Naive thymus-derived CD4-positive, alpha-beta T cell (primary cell): ENCODE measurements at regions not wholly inside any gene's neighbourhood (a gene's known extent, or its start where the extent isn't known, plus 50 kb on each side); places are given as distances from the start of the nearest gene placed in this dataset.
A peak's percentile ranks its signal among the peaks of the same experiment; 100 is the strongest.

Experiments used
- ATAC-seq: fragments of 150-1000 bp; cut with Tn5 transposase; 2 replicates; pipeline ENCODE4 v1.10.0; 2021; ENCODE audit warnings: mild to moderate bottlenecking, moderate library complexity
- CTCF ChIA-PET: fragments of 350-600 bp; sonication (Branson Sonifier 250); formaldehyde crosslinking; loops from one replicate; lab custom pipeline; 2021; ENCODE audit warnings: antibody characterized with exemption; lab: Charles Lee
- POLR2A ChIA-PET: fragments of 350-600 bp; sonication (Branson Sonifier 250); formaldehyde crosslinking; loops from one replicate; lab custom pipeline; 2021; ENCODE audit warnings: antibody characterized with exemption, inconsistent platforms; lab: Charles Lee
- DNase-seq, 9 donors: peaks; one replicate each; pipeline versions ENCODE4 v3.0.0 to v3.0.0-alpha.2; 2020 to 2022; ENCODE audit warnings: mixed read lengths in 1 of 9
- H3K27ac ChIP-seq: one replicate; pipeline ENCODE4 v1.7.0; 2013; ENCODE audit warnings: mild to moderate bottlenecking, low read depth, low read length, moderate library complexity
- H3K27me3 ChIP-seq, 2 donors: one replicate each; pipeline ENCODE4 v1.7.0; 2013; ENCODE audit warnings: low read length in 2 of 2, mild to moderate bottlenecking in 2 of 2, moderate library complexity in 2 of 2; ENCODE audit not compliant: control insufficient read depth in 2 of 2, insufficient read depth in 2 of 2
- H3K36me3 ChIP-seq, 3 experiments: 1 replicate in 2 of 3; 2 replicates in 1 of 3; pipeline ENCODE4 v1.7.0; 2013; ENCODE audit warnings: low read length in 3 of 3, mild to moderate bottlenecking in 3 of 3, moderate library complexity in 1 of 3; ENCODE audit not compliant: insufficient read depth in 3 of 3, control insufficient read depth in 2 of 3
- H3K4me1 ChIP-seq, 2 donors: one replicate each; pipeline ENCODE4 v1.7.0; 2013; ENCODE audit warnings: low read length in 2 of 2, mild to moderate bottlenecking in 2 of 2, moderate library complexity in 1 of 2; ENCODE audit not compliant: control insufficient read depth in 2 of 2, insufficient read depth in 2 of 2
- H3K4me3 ChIP-seq: 2 replicates; pipeline ENCODE4 v1.7.0; 2013; ENCODE audit warnings: mild to moderate bottlenecking, low read length
- H3K9me3 ChIP-seq, 3 experiments: 1 replicate in 2 of 3; 2 replicates in 1 of 3; pipeline ENCODE4 v1.7.0; 2013; ENCODE audit warnings: low read length in 3 of 3; ENCODE audit not compliant: control insufficient read depth in 2 of 3
- H3K27ac Mint-ChIP-seq, 9 donors: one replicate each; pipeline ENCODE4 v1.8.0; 2020 to 2022; ENCODE audit warnings: mixed read lengths in 9 of 9, mild to moderate bottlenecking in 8 of 9, moderate library complexity in 5 of 9, inconsistent platforms in 2 of 9
- H3K27me3 Mint-ChIP-seq, 5 donors: one replicate each; pipeline ENCODE4 v1.8.0; 2021 to 2022; ENCODE audit warnings: mixed read lengths in 5 of 5, mild to moderate bottlenecking in 1 of 5
- H3K36me3 Mint-ChIP-seq, 5 donors: one replicate each; pipeline ENCODE4 v1.8.0; 2020 to 2022; ENCODE audit warnings: mixed read lengths in 5 of 5, mild to moderate bottlenecking in 3 of 5, inconsistent platforms in 1 of 5
- H3K4me1 Mint-ChIP-seq, 7 donors: one replicate each; pipeline ENCODE4 v1.8.0; 2020 to 2022; ENCODE audit warnings: mixed read lengths in 7 of 7, mild to moderate bottlenecking in 3 of 7, inconsistent platforms in 1 of 7
- H3K4me3 Mint-ChIP-seq, 10 donors: one replicate each; pipeline ENCODE4 v1.8.0; 2020 to 2022; ENCODE audit warnings: mild to moderate bottlenecking in 10 of 10, mixed read lengths in 10 of 10, moderate library complexity in 6 of 10, inconsistent platforms in 2 of 10
- H3K9me3 Mint-ChIP-seq, 11 donors: one replicate each; pipeline ENCODE4 v1.8.0; 2020 to 2022; ENCODE audit warnings: mixed read lengths in 11 of 11, mild to moderate bottlenecking in 4 of 11, inconsistent platforms in 1 of 11, moderate library complexity in 1 of 11
- intact Hi-C, 2 donors: fragments of 100-400 bp; cut with micrococcal nuclease; formaldehyde crosslinking; loops; one replicate each; pipeline ENCODE4 v1.15.1; 2023

GRCh38 chr13:31944262-31945160 is 87.1 kb upstream of the FRY start:
- Mint-ChIP-seq H3K36me3 (peaks cover 0 to 7% (median 0%) of the 10 kb centered on the region in 5 donors), H3K4me1 (peaks cover 0 to 4% (median 0%) of the 10 kb centered on the region in 7 donors), H3K4me3 (no peak overlapping the region), H3K27me3 (peaks cover 4 to 38% (median 9%) of the 10 kb centered on the region in 5 donors), H3K27ac (no peak overlapping the region), H3K9me3 (peaks cover 0 to 3% (median 0%) of the 10 kb centered on the region in 11 donors)
- no peak overlapping the region for H3K27ac ChIP-seq
- H3K27me3 ChIP-seq, result no peaks in the 10 kb centered on the region
- DNase-seq, result no peak
- no peak overlapping the region for H3K4me3 ChIP-seq
- no peak for ATAC-seq
- no peaks in the 10 kb centered on the region for H3K4me1 ChIP-seq
- ChIA-PET CTCF (no interaction called here), POLR2A (no interaction called here)
- no peaks in the 10 kb centered on the region for H3K9me3 ChIP-seq
- intact Hi-C loops, result no loop called here
- no peaks in the 10 kb centered on the region for H3K36me3 ChIP-seq

- intact Hi-C loops, result no loop called here
- ChIA-PET POLR2A (no interaction called here), CTCF (no interaction called here)
- H3K36me3 Mint-ChIP-seq, result peaks cover 0 to 4% (median 0%) of the 10 kb centered on the region in 5 donors
- no peaks in the 10 kb centered on the region for H3K9me3 ChIP-seq
- no peaks in the 10 kb centered on the region for H3K27me3 ChIP-seq
- H3K27me3 Mint-ChIP-seq, result peaks cover 0 to 31% (median 8%) of the 10 kb centered on the region in 5 donors
- DNase-seq (no peak), ATAC-seq (peak; percentile 70)
- H3K4me1 Mint-ChIP-seq, result peaks cover 0 to 4% (median 0%) of the 10 kb centered on the region in 7 donors
- no peaks in the 10 kb centered on the region for H3K36me3 ChIP-seq
- H3K27ac ChIP-seq, result no peak overlapping the region
- H3K9me3 Mint-ChIP-seq, result peaks cover 0 to 1% (median 0%) of the 10 kb centered on the region in 11 donors
- H3K27ac Mint-ChIP-seq, result no peak overlapping the region
- no peak overlapping the region for H3K4me3 Mint-ChIP-seq
- H3K4me3 ChIP-seq, result no peak overlapping the region
- no peaks in the 10 kb centered on the region for H3K4me1 ChIP-seq
Observed at GRCh38 chr13:31945202-31945961, 86.2 kb upstream of the FRY start.

GRCh38 chr13:31946091-31946770 is 85.3 kb upstream of the FRY start:
- intact Hi-C loops, result no loop called here
- no peak overlapping the region for H3K4me3 ChIP-seq
- DNase-seq (no peak), ATAC-seq (no peak)
- Mint-ChIP-seq H3K4me1 (peaks cover 0 to 11% (median 0%) of the 10 kb centered on the region in 7 donors), H3K4me3 (no peak overlapping the region), H3K27me3 (peaks cover 0 to 26% (median 5%) of the 10 kb centered on the region in 5 donors), H3K27ac (no peak overlapping the region), H3K36me3 (peaks cover 0 to 4% (median 0%) of the 10 kb centered on the region in 5 donors), H3K9me3 (peaks cover 0 to 1% (median 0%) of the 10 kb centered on the region in 11 donors)
- POLR2A ChIA-PET, result no interaction called here
- H3K27ac ChIP-seq, result no peak overlapping the region
- no peaks in the 10 kb centered on the region for H3K27me3 ChIP-seq
- H3K9me3 ChIP-seq, result no peaks in the 10 kb centered on the region
- H3K36me3 ChIP-seq, result no peaks in the 10 kb centered on the region
- H3K4me1 ChIP-seq, result no peaks in the 10 kb centered on the region
- CTCF ChIA-PET, result no interaction called here

- Histone ChIP-seq H3K36me3 (no peaks in the 10 kb centered on the region), H3K27me3 (no peaks in the 10 kb centered on the region), H3K4me1 (no peaks in the 10 kb centered on the region), H3K27ac (no peak overlapping the region), H3K9me3 (no peaks in the 10 kb centered on the region), H3K4me3 (no peak overlapping the region)
- peaks cover 0 to 19% (median 5%) of the 10 kb centered on the region in 5 donors for H3K27me3 Mint-ChIP-seq
- ATAC-seq (no peak), DNase-seq (no peak)
- no peak overlapping the region for H3K4me3 Mint-ChIP-seq
- peaks cover 0 to 1% (median 0%) of the 10 kb centered on the region in 11 donors for H3K9me3 Mint-ChIP-seq
- intact Hi-C loops, result no loop called here
- peaks cover 0 to 4% (median 0%) of the 10 kb centered on the region in 5 donors for H3K36me3 Mint-ChIP-seq
- POLR2A ChIA-PET, result no interaction called here
- peaks cover 0 to 15% (median 0%) of the 10 kb centered on the region in 7 donors for H3K4me1 Mint-ChIP-seq
- no peak overlapping the region for H3K27ac Mint-ChIP-seq
- CTCF ChIA-PET, result no interaction called here
Observed at GRCh38 chr13:31947105-31947504, 84.5 kb upstream of the FRY start.

- peaks cover 0 to 1% (median 0%) of the 10 kb centered on the region in 11 donors for H3K9me3 Mint-ChIP-seq
- peaks cover 0 to 4% (median 0%) of the 10 kb centered on the region in 5 donors for H3K36me3 Mint-ChIP-seq
- no peaks in the 10 kb centered on the region for H3K27me3 ChIP-seq
- no peak for DNase-seq
- H3K27ac ChIP-seq, result no peak overlapping the region
- no peak overlapping the region for H3K4me3 Mint-ChIP-seq
- no peak overlapping the region for H3K4me3 ChIP-seq
- H3K36me3 ChIP-seq, result no peaks in the 10 kb centered on the region
- ChIA-PET CTCF (no interaction called here), POLR2A (no interaction called here)
- no peaks in the 10 kb centered on the region for H3K4me1 ChIP-seq
- H3K9me3 ChIP-seq, result no peaks in the 10 kb centered on the region
- no peak for ATAC-seq
- no peak overlapping the region for H3K27ac Mint-ChIP-seq
- intact Hi-C loops, result no loop called here
- peaks cover 0 to 15% (median 0%) of the 10 kb centered on the region in 7 donors for H3K4me1 Mint-ChIP-seq
- H3K27me3 Mint-ChIP-seq, result peaks cover 0 to 19% (median 5%) of the 10 kb centered on the region in 5 donors
Observed at GRCh38 chr13:31947506-31947905, 84.1 kb upstream of the FRY start.

- peaks cover 0 to 1% (median 0%) of the 10 kb centered on the region in 11 donors for H3K9me3 Mint-ChIP-seq
- Histone ChIP-seq H3K4me1 (no peaks in the 10 kb centered on the region), H3K27ac (no peak overlapping the region), H3K4me3 (no peak overlapping the region), H3K27me3 (no peaks in the 10 kb centered on the region), H3K36me3 (no peaks in the 10 kb centered on the region), H3K9me3 (no peaks in the 10 kb centered on the region)
- intact Hi-C loops, result no loop called here
- CTCF ChIA-PET, result no interaction called here
- ATAC-seq (no peak), DNase-seq (no peak)
- POLR2A ChIA-PET, result no interaction called here
- no peak overlapping the region for H3K27ac Mint-ChIP-seq
- peaks cover 0 to 7% (median 3%) of the 10 kb centered on the region in 5 donors for H3K27me3 Mint-ChIP-seq
- peaks cover 0 to 4% (median 0%) of the 10 kb centered on the region in 5 donors for H3K36me3 Mint-ChIP-seq
- peaks cover 0 to 15% (median 0%) of the 10 kb centered on the region in 7 donors for H3K4me1 Mint-ChIP-seq
- no peak overlapping the region for H3K4me3 Mint-ChIP-seq
Observed at GRCh38 chr13:31949486-31949885, 82.1 kb upstream of the FRY start.
